Adrenal gland (tissue), 9 donors: ENCODE measurements at regions not wholly inside any gene's neighbourhood (a gene's known extent, or its start where the extent isn't known, plus 50 kb on each side); places are given as distances from the start of the nearest gene placed in this dataset.

Experiments used
- DNase-seq, 7 donors: peaks; one replicate each; pipeline ENCODE4 v3.0.0-alpha.2; 2019 to 2020
- H3K27ac ChIP-seq, 5 donors: fragments of 200-600 bp; sonication (generic) in 4 of 5; 1 replicate in 3 of 5; 2 replicates in 2 of 5; pipeline versions ENCODE4 v1.5.1 to v1.8.0; 2016 to 2020; ENCODE audit warnings: mild to moderate bottlenecking in 1 of 5
- H3K27me3 ChIP-seq: fragments of 200-600 bp; 2 replicates; pipeline ENCODE4 v1.8.0; 2021
- H3K36me3 ChIP-seq, 2 donors: fragments of 200-600 bp; replicated peaks in 1 of 2; 1 replicate in 1 of 2; 2 replicates in 1 of 2; pipeline versions ENCODE4 v1.5.1 to v1.8.0; 2018 to 2022
- H3K4me1 ChIP-seq, 2 donors: fragments of 200-600 bp; replicated peaks in 1 of 2; 1 replicate in 1 of 2; 2 replicates in 1 of 2; pipeline versions ENCODE4 v1.5.1 to v1.8.0; 2018 to 2021
- H3K4me3 ChIP-seq, 4 donors: fragments of 200-600 bp; sonication (generic) in 3 of 4; one replicate each; pipeline ENCODE4 v1.5.1; 2016 to 2018
- H3K9me3 ChIP-seq, 3 donors: fragments of 200-600 bp; sonication (generic) in 1 of 3; replicated peaks in 1 of 3; 1 replicate in 2 of 3; 2 replicates in 1 of 3; pipeline versions ENCODE4 v1.5.1 to v1.8.0; 2016 to 2021
- CTCF ChIP-seq, 6 experiments: fragments of 450-650 bp in 4 of 6; fragments of 200-600 bp in 2 of 6; sonication (generic) in 1 of 6; IDR thresholded peaks; 1 replicate in 5 of 6; 2 replicates in 1 of 6; pipeline versions ENCODE4 v1.5.1 to v1.8.0; 2016 to 2021; ENCODE audit warnings: antibody characterized with exemption in 6 of 6, mild to moderate bottlenecking in 2 of 6, moderate library complexity in 1 of 6
- POLR2A ChIP-seq, 2 donors: fragments of 450-650 bp; IDR thresholded peaks; one replicate each; pipeline ENCODE4 v1.6.1; 2017; ENCODE audit warnings: antibody characterized with exemption in 2 of 2, mild to moderate bottlenecking in 2 of 2, moderate library complexity in 1 of 2
- whole genome bisulfite sequencing, 4 donors: extraction: QIAGEN DNeasy Blood & Tissue Kit in 2 of 4; methylation state at CpG; one replicate each; pipeline versions ENCODE4 v1.1.5 to v1.1.7; 2013 to 2017; 5-methylcytosine and 5-hydroxymethylcytosine counted together
- intact Hi-C, 2 donors: fragments of 100-400 bp; cut with DNase I; formaldehyde crosslinking; loops; one replicate each; pipeline versions ENCODE4 v1.14.1 to v1.15.0; 2022 to 2023
- donor health status: healthy with polysubstance abuse.
- donor health status: Bipolar disorder and iron deficiency.
- donor health status: DM: yes; HTN: yes; CAD: no.
- donor health status: DM: no; HTN: no; CAD: no.
- donor health status: DM: no; HTN: no; CAD: no.

- Histone ChIP-seq H3K27ac (no peak overlapping the region), H3K9me3 (peaks cover 0 to 13% (median 0%) of the 10 kb centered on the region in 3 donors), H3K4me1 (no peaks in the 10 kb centered on the region), H3K27me3 (no peaks in the 10 kb centered on the region), H3K36me3 (no peaks in the 10 kb centered on the region), H3K4me3 (no peak overlapping the region)
- WGBS, 4 donors = 53 to 90% (median 77%) methylated on average over 2 of the region's 2 CpGs
- TF ChIP-seq POLR2A (IDR thresholded peaks at IDR 0.05) (no peak), CTCF (IDR thresholded peaks at IDR 0.05) (no peak)
- intact Hi-C loops = no loop called here
- DNase-seq = no peak
Observed at GRCh38 chr2:122132147-122132691, 376.8 kb downstream of the TSN start.

GRCh38 chr2:122135021-122135937, 379.8 kb downstream of the TSN start:
- Histone ChIP-seq H3K36me3 (no peaks in the 10 kb centered on the region), H3K27ac (no peak overlapping the region), H3K4me3 (no peak overlapping the region), H3K4me1 (no peaks in the 10 kb centered on the region), H3K27me3 (no peaks in the 10 kb centered on the region), H3K9me3 (no peaks in the 10 kb centered on the region)
- 67 to 77% (median 72%) methylated on average over 10 of the region's 10 CpGs for WGBS, 4 donors
- TF ChIP-seq CTCF (IDR thresholded peaks at IDR 0.05) (no peak), POLR2A (IDR thresholded peaks at IDR 0.05) (no peak)
- intact Hi-C loops = no loop called here
- no peak for DNase-seq

- no peaks in the 10 kb centered on the region for H3K36me3 ChIP-seq
- no peaks in the 10 kb centered on the region for H3K4me1 ChIP-seq
- DNase-seq = no peak
- H3K27me3 ChIP-seq = no peaks in the 10 kb centered on the region
- H3K4me3 ChIP-seq = no peak overlapping the region
- WGBS, 4 donors = 34 to 57% (median 50%) methylated on average over 2 of the region's 2 CpGs
- no peaks in the 10 kb centered on the region for H3K9me3 ChIP-seq
- H3K27ac ChIP-seq = no peak overlapping the region
- TF ChIP-seq POLR2A (IDR thresholded peaks at IDR 0.05) = no peak
- no peak for TF ChIP-seq CTCF (IDR thresholded peaks at IDR 0.05)
- intact Hi-C loops = no loop called here
Observed at GRCh38 chr2:122136056-122136455, 380.6 kb downstream of the TSN start.

DNA sequence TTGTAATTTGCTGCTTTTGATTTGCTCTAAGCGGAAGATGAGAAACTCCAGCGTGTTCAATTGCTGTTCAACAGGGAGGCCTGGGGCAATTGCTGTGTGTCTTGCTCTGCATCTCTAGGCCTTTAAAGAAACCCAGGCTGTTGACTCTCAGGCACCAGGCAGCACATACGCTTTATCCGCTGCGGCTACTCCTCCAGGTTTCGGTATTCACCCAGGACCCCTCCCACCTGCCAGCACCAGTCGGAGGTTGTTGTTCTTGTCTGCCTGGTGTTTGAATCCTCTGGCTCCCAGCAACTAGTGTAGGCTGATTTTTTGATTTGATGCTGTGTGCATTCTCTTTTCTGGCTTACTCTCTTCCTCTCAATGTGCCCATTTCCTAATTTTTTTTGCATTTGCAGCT, 383.1 kb downstream of the TSN start:
- intact Hi-C loops = no loop called here
- WGBS, 4 donors = 76 to 83% (median 79%) methylated on average over 7 of the region's 7 CpGs

More for the DNA sequence above, 383.1 kb downstream of the TSN start:
- no peak for DNase-seq
- Histone ChIP-seq H3K9me3 (no peaks in the 10 kb centered on the region), H3K36me3 (no peaks in the 10 kb centered on the region), H3K27me3 (no peaks in the 10 kb centered on the region), H3K4me1 (no peaks in the 10 kb centered on the region), H3K27ac (no peak overlapping the region), H3K4me3 (no peak overlapping the region)
- TF ChIP-seq POLR2A (IDR thresholded peaks at IDR 0.05) = no peak
- no peak for TF ChIP-seq CTCF (IDR thresholded peaks at IDR 0.05)
